ENCODE measurements at regions not wholly inside any gene's neighbourhood (a gene's known extent, or its start where the extent isn't known, plus 50 kb on each side); places are given as distances from the start of the nearest gene placed in this dataset.

DNA sequence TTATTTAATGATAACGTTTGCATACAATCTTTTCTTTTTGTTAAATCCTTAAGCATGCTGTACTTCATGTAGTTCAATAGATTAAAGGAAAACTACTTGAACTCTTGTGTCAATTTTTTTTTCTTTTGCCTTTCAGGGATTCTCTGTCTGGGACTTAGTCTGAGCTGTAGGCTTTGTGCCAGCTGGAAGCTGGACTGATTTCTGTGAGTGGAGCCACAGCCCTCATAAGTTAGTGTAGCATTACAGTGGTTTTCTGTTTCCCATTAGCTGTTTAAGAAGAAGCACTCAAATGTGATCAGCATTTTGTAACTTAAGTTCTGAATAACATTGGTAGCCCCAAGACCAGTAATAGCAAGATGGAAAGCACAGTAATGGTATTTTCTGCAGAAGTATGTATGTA, 330.6 kb upstream of the MEF2C start:
- TF ChIP-seq, protein P1, sequence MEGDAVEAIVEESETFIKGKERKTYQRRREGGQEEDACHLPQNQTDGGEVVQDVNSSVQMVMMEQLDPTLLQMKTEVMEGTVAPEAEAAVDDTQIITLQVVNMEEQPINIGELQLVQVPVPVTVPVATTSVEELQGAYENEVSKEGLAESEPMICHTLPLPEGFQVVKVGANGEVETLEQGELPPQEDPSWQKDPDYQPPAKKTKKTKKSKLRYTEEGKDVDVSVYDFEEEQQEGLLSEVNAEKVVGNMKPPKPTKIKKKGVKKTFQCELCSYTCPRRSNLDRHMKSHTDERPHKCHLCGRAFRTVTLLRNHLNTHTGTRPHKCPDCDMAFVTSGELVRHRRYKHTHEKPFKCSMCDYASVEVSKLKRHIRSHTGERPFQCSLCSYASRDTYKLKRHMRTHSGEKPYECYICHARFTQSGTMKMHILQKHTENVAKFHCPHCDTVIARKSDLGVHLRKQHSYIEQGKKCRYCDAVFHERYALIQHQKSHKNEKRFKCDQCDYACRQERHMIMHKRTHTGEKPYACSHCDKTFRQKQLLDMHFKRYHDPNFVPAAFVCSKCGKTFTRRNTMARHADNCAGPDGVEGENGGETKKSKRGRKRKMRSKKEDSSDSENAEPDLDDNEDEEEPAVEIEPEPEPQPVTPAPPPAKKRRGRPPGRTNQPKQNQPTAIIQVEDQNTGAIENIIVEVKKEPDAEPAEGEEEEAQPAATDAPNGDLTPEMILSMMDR (IDR thresholded peaks at IDR 0.05; ENCODE audit: insufficient read depth, low read depth, low read length, missing control alignments): no peak
- H3K4me3 ChIP-seq (ENCODE audit: low read depth, low read length): no peak overlapping the region
- no peak for DNase-seq (ENCODE audit: low read depth)

DNA sequence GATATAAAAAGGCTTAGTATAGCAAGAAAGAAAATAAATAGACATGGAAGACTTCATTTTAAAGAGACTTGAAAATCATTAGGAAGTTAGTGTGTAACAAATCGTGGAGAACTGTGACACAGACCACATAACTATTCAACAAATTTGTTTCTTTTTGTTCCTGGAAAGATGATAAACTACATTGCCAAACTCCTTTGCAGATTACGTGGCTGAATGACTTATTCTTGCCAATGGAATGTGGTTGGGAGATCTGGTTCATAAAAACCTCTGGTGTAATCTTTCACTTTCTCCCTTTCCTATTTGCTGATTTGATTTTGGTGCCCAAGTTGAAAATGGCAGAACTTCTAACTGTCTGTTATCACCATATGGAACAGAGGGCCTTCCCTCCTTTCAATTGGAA, 328.9 kb upstream of the MEF2C start:
- no peak overlapping the region for H3K4me3 ChIP-seq (ENCODE audit: low read depth, low read length)
- no peak for DNase-seq (ENCODE audit: low read depth)
- TF ChIP-seq, protein P1 (IDR thresholded peaks at IDR 0.05; ENCODE audit: insufficient read depth, low read depth, low read length, missing control alignments): no peak

DNA sequence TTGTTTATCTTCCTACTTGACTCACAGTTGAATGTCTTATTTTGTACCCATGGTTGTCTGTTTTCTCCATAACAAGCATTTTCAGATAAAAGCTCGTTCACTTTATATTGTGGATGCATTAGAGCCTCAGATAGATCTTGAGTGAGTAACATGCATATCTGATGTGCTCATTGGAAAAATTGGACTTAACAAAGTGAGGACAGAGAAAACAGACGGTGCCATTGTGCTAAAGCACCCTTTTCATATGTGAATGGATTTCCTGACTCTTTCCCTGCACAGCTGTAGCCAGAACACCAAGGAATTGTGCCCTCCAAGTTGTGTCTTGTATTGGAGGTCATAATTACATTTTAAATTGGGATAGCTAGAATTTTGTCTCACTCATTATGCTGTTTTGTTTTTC, 325.8 kb upstream of the MEF2C start:
- TF ChIP-seq, protein P1 (IDR thresholded peaks at IDR 0.05; ENCODE audit: insufficient read depth, low read depth, low read length, missing control alignments): no peak
- no peak for DNase-seq (ENCODE audit: low read depth)

DNA sequence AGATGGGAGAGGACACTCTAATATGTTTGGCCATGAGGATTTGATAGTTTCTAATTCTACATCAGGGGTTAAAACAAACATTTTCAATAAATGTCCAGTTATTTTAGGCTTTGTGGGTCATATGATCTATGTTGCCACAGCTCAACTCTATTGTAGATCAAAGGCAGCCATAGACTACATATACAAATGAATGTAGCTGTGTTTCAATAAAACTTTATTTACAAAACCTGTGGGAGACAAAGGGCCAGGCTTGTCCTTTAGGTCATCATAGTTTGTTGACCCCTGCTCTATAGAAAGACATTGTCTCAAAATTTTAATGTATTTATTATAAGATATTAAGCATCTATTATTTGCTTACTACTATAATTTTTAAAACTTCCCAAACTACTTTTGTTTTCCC, 325.4 kb upstream of the MEF2C start:
- H3K4me3 ChIP-seq (ENCODE audit: low read depth, low read length): no peak overlapping the region
- TF ChIP-seq, protein P1 (IDR thresholded peaks at IDR 0.05; ENCODE audit: insufficient read depth, low read depth, low read length, missing control alignments): no peak
- DNase-seq (ENCODE audit: low read depth): no peak

More for the DNA sequence above, 325.8 kb upstream of the MEF2C start:
- no peak overlapping the region for H3K4me3 ChIP-seq (ENCODE audit: low read depth, low read length)

DNA sequence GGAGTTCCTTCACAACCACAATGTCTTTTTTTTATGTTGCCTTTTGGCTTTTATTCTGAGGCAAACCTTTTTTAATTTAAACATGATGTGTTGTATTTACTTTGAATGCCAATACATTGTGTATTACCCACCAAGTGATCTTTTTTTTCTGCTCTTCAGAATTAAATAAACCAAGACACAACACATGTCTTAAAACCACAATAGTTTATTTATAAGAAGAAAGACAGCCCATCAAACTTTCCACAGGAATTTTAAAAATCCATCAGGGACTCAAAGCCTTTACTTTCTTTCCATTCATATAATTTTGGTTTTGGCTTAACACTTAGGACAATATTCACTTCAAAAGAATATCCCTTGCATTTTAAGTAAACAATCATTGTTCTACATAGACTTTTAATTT, 321.8 kb upstream of the MEF2C start:
- H3K4me3 ChIP-seq (ENCODE audit: low read depth, low read length): no peak overlapping the region
- TF ChIP-seq, protein P1 (IDR thresholded peaks at IDR 0.05; ENCODE audit: insufficient read depth, low read depth, low read length, missing control alignments): no peak
- no peak for DNase-seq (ENCODE audit: low read depth)

DNA sequence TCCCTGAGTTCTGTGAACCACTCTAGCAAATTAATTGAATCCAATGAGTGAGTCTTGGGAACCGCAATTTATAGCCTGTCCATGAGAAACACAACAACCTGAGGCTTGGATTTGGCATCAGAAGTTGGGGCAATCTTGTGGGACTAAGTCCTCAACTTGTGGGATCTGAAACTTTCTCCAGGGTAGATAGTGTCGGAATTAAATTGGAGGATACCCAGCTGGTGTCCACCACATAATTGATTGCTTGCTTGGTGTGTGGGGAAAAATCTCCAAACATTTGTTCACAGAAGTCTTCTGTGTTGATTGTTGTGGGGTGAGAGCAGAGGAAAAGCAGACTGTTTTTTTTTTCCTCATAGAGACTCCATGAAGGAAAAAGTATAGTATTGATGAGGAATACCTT, 320.6 kb upstream of the MEF2C start:
- TF ChIP-seq, protein P1 (IDR thresholded peaks at IDR 0.05; ENCODE audit: insufficient read depth, low read depth, low read length, missing control alignments): no peak
- no peak overlapping the region for H3K4me3 ChIP-seq (ENCODE audit: low read depth, low read length)
- DNase-seq (ENCODE audit: low read depth): no peak

DNA sequence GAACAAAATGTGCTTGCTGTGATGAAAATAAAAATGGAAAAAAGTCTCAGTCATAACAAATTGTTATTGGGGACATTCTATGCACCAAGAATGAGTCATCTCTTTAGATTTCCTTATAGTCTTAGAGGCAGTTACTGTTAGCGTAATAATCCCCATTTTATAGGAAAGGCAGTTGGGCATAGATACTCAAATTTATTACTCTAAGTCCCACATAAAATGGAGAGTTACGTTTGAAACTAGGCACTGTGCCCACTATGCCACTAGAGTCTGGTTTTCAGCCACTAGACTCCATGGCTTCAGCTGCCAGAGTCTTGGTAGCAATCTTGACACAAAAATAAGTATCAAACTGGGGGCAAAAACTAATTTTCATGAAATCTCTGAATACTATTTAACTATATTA, 317.9 kb upstream of the MEF2C start:
- TF ChIP-seq, protein P1 (IDR thresholded peaks at IDR 0.05; ENCODE audit: insufficient read depth, low read depth, low read length, missing control alignments): no peak
- no peak for DNase-seq (ENCODE audit: low read depth)
- no peak overlapping the region for H3K4me3 ChIP-seq (ENCODE audit: low read depth, low read length)

All from GM12865 (cell line).